ENCODE measurements at regions not wholly inside any gene's neighbourhood (a gene's known extent, or its start where the extent isn't known, plus 50 kb on each side); places are given as distances from the start of the nearest gene placed in this dataset.

GRCh38 chr17:13084420-13084819, 66.6 kb upstream of the ELAC2 start:
- no peak overlapping the region for H3K4me3 ChIP-seq (ENCODE audit: low read depth, low read length)
- TF ChIP-seq CTCF (conservative IDR thresholded peaks at IDR 0.05; ENCODE audit: low read depth, low read length) = no peak
- DNase-seq (ENCODE audit: low read depth) = no peak

GRCh38 chr17:13078591-13079385, 61.0 kb upstream of the ELAC2 start:
- DNase-seq (ENCODE audit: low read depth) = no peak
- H3K4me3 ChIP-seq (ENCODE audit: low read depth, low read length) = no peak overlapping the region
- no peak for TF ChIP-seq CTCF (conservative IDR thresholded peaks at IDR 0.05; ENCODE audit: low read depth, low read length)

GRCh38 chr17:13076905-13077304, 59.1 kb upstream of the ELAC2 start:
- H3K4me3 ChIP-seq (ENCODE audit: low read depth, low read length) = no peak overlapping the region
- TF ChIP-seq CTCF (conservative IDR thresholded peaks at IDR 0.05; ENCODE audit: low read depth, low read length) = no peak
- DNase-seq (ENCODE audit: low read depth) = no peak

DNA sequence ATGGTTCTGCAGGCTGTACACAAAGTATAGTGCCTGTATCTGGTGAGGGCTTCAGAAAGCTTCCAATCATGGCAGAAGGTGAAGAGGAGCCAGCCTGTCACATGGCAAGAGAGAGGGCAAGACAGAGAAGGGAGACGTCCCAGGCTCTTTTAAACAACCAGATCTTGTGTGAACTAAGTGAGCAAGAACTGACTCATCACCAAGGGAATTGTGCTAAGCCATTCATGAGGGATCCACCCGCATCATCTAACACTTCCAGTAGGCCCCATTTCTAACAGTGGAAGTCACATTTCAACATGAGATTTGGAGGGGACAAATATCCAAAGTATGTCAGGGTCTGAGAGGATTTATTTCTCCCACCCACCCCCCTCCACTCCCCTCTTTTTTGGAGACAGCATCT, 56.2 kb upstream of the ELAC2 start:
- no peak for TF ChIP-seq CTCF (conservative IDR thresholded peaks at IDR 0.05; ENCODE audit: low read depth, low read length)
- DNase-seq (ENCODE audit: low read depth) = no peak

GRCh38 chr17:13073018-13073417, 55.2 kb upstream of the ELAC2 start:
- DNase-seq (ENCODE audit: low read depth) = no peak
- TF ChIP-seq CTCF (conservative IDR thresholded peaks at IDR 0.05; ENCODE audit: low read depth, low read length) = no peak

More for the DNA sequence above, 56.2 kb upstream of the ELAC2 start:
- H3K4me3 ChIP-seq (ENCODE audit: low read depth, low read length) = no peak overlapping the region

DNA sequence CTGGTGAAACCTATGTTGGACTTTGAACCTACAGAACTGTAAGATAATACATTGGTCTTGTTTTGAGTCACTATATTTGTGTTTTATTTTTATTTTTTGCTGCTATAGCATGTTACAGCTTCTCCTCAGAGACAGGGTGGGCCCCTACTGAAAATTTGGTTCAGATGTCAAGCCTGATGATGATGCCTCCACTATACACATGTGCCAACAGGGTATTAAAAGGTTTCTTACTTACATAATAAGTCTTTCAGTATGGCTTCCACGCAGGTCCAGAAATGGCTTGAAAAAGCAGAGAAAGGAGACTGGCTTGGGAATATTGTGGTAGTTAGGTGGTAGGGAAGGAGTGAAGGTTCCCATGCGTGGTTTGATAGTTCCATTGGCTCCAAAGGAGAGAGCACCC, 52.9 kb upstream of the ELAC2 start:
- no peak for DNase-seq (ENCODE audit: low read depth)
- no peak overlapping the region for H3K4me3 ChIP-seq (ENCODE audit: low read depth, low read length)
- no peak for TF ChIP-seq CTCF (conservative IDR thresholded peaks at IDR 0.05; ENCODE audit: low read depth, low read length)

More at GRCh38 chr17:13073018-13073417, 55.2 kb upstream of the ELAC2 start:
- no peak overlapping the region for H3K4me3 ChIP-seq (ENCODE audit: low read depth, low read length)
